NCI-H2171 (cell line): ENCODE measurements at regions not wholly inside any gene's neighbourhood (a gene's known extent, or its start where the extent isn't known, plus 50 kb on each side); places are given as distances from the start of the nearest gene placed in this dataset.

Source experiments
- DNase-seq: peaks from one replicate; lab custom pipeline; 2025; lab: John Stamatoyannopoulos, UW

- no peak for DNase-seq
Measured at GRCh38 chr2:239489481-239489880, 88.7 kb upstream of the HDAC4 start.

- no peak for DNase-seq
Measured at GRCh38 chr2:239488125-239488524, 87.3 kb upstream of the HDAC4 start.

- DNase-seq, result no peak
Measured at GRCh38 chr2:239487272-239487671, 86.5 kb upstream of the HDAC4 start.

- no peak for DNase-seq
Measured at GRCh38 chr2:239485622-239486021, 84.8 kb upstream of the HDAC4 start.

- DNase-seq, result no peak
Measured at GRCh38 chr2:239484571-239485355, 83.9 kb upstream of the HDAC4 start.

- DNase-seq, result no peak
Measured at GRCh38 chr2:239482778-239483712, 82.2 kb upstream of the HDAC4 start.

- DNase-seq, result no peak
Measured at GRCh38 chr2:239479471-239479870, 78.7 kb upstream of the HDAC4 start.

GRCh38 chr2:239477591-239477990 lies 76.8 kb upstream of the HDAC4 start:
- no peak for DNase-seq

- DNase-seq, result no peak
Measured at GRCh38 chr2:239476757-239477585, 76.2 kb upstream of the HDAC4 start.

- no peak for DNase-seq
Measured at GRCh38 chr2:239476029-239476756, 75.4 kb upstream of the HDAC4 start.

GRCh38 chr2:239475161-239476028 lies 74.6 kb upstream of the HDAC4 start:
- no peak for DNase-seq

- DNase-seq, result no peak
Measured at GRCh38 chr2:239473211-239473805, 72.5 kb upstream of the HDAC4 start.

GRCh38 chr2:239472235-239472775 lies 71.5 kb upstream of the HDAC4 start:
- no peak for DNase-seq

- no peak for DNase-seq
Measured at GRCh38 chr2:239471011-239471792, 70.4 kb upstream of the HDAC4 start.

GRCh38 chr2:239470151-239470900 lies 69.5 kb upstream of the HDAC4 start:
- no peak for DNase-seq

- no peak for DNase-seq
Measured at GRCh38 chr2:239469106-239469960, 68.5 kb upstream of the HDAC4 start.

- DNase-seq, result no peak
Measured at GRCh38 chr2:239468491-239469105, 67.8 kb upstream of the HDAC4 start.
